Cardiac muscle cell (in vitro differentiated cells and primary cell): ENCODE measurements at regions not wholly inside any gene's neighbourhood (a gene's known extent, or its start where the extent isn't known, plus 50 kb on each side); places are given as distances from the start of the nearest gene placed in this dataset.
A peak's percentile ranks its signal among the peaks of the same experiment; 100 is the strongest.

Source experiments
- DNase-seq, 2 donors: peaks; one replicate each; pipeline versions ENCODE4 v3.0.0 to v3.0.0-alpha.2; 2010 to 2017; ENCODE audit warnings: low read depth in 1 of 2, low spot score in 1 of 2
- H3K27ac ChIP-seq: fragments of 200-600 bp; sonication (generic); 2 replicates; pipeline ENCODE4 v1.5.1; 2016
- H3K27me3 ChIP-seq: fragments of 200-600 bp; sonication (generic); 2 replicates; pipeline ENCODE4 v1.6.0; 2016; ENCODE audit warnings: control low read depth
- H3K36me3 ChIP-seq: fragments of 200-600 bp; sonication (generic); 2 replicates; pipeline ENCODE4 v1.5.1; 2016; ENCODE audit warnings: control low read depth
- H3K4me1 ChIP-seq: fragments of 200-600 bp; sonication (generic); 2 replicates; pipeline ENCODE4 v1.8.1; 2017; ENCODE audit warnings: low read depth, mild to moderate bottlenecking, mixed run types
- H3K4me3 ChIP-seq: fragments of 200-600 bp; sonication (generic); 2 replicates; pipeline ENCODE4 v1.5.1; 2016; ENCODE audit warnings: mild to moderate bottlenecking
- H3K9me3 ChIP-seq: fragments of 200-600 bp; sonication (generic); 2 replicates; pipeline ENCODE4 v1.5.1; 2017; ENCODE audit warnings: low read depth, mild to moderate bottlenecking, control low read depth
- TF ChIP-seq, protein P1 (sequence below): IDR thresholded peaks from 2 replicates; pipeline ENCODE4 v1.5.1; 2012; ENCODE audit warnings: low read depth, mild to moderate bottlenecking, low read length

GRCh38 chr4:111839141-111839540, 306.1 kb upstream of the FAM241A start:
- DNase-seq, result no peak
- H3K9me3 ChIP-seq, result no peaks in the 10 kb centered on the region
- TF ChIP-seq, protein P1, sequence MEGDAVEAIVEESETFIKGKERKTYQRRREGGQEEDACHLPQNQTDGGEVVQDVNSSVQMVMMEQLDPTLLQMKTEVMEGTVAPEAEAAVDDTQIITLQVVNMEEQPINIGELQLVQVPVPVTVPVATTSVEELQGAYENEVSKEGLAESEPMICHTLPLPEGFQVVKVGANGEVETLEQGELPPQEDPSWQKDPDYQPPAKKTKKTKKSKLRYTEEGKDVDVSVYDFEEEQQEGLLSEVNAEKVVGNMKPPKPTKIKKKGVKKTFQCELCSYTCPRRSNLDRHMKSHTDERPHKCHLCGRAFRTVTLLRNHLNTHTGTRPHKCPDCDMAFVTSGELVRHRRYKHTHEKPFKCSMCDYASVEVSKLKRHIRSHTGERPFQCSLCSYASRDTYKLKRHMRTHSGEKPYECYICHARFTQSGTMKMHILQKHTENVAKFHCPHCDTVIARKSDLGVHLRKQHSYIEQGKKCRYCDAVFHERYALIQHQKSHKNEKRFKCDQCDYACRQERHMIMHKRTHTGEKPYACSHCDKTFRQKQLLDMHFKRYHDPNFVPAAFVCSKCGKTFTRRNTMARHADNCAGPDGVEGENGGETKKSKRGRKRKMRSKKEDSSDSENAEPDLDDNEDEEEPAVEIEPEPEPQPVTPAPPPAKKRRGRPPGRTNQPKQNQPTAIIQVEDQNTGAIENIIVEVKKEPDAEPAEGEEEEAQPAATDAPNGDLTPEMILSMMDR, result no peak

DNA sequence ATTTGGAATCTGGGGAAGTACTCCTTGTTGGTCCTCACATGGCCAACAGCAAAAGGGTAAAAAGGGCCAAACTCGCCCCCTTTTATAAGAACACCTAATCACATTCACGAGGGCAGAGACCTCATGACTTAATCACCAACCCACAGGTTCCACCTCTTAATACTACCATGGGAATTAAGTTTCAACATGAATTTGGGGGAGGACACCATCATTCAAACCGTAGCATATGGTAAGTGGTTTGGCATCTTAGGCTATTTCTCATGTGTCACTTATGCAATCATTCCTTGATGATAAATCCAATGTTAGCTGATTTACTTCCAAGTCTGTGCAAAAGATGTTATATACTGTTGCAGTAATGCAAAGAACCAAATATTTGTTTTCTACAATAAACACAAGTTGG, 302.9 kb upstream of the FAM241A start:
- no peak for DNase-seq
- no peaks in the 10 kb centered on the region for H3K27me3 ChIP-seq
- no peak overlapping the region for H3K4me3 ChIP-seq
- no peaks in the 10 kb centered on the region for H3K9me3 ChIP-seq
- H3K36me3 ChIP-seq, result no peaks in the 10 kb centered on the region
- TF ChIP-seq, protein P1, result no peak
- no peaks in the 10 kb centered on the region for H3K4me1 ChIP-seq
- H3K27ac ChIP-seq, result no peak overlapping the region

More at GRCh38 chr4:111839141-111839540, 306.1 kb upstream of the FAM241A start:
- Histone ChIP-seq H3K4me1 (no peaks in the 10 kb centered on the region), H3K27ac (no peak overlapping the region), H3K4me3 (no peak overlapping the region), H3K36me3 (no peaks in the 10 kb centered on the region), H3K27me3 (no peaks in the 10 kb centered on the region)

- DNase-seq, result peak in 1 of 2 donors; percentile 2
- H3K36me3 ChIP-seq, result no peaks in the 10 kb centered on the region
These were observed 297.8 kb upstream of the FAM241A start for GRCh38 chr4:111847296-111848008.

GRCh38 chr4:111849746-111850284, 295.4 kb upstream of the FAM241A start:
- DNase-seq, result no peak

More at GRCh38 chr4:111847296-111848008, 297.8 kb upstream of the FAM241A start:
- no peak overlapping the region for H3K4me3 ChIP-seq
- no peaks in the 10 kb centered on the region for H3K4me1 ChIP-seq
- no peaks in the 10 kb centered on the region for H3K9me3 ChIP-seq
- TF ChIP-seq, protein P1, result no peak
- H3K27me3 ChIP-seq, result no peaks in the 10 kb centered on the region
- H3K27ac ChIP-seq, result no peak overlapping the region

DNA sequence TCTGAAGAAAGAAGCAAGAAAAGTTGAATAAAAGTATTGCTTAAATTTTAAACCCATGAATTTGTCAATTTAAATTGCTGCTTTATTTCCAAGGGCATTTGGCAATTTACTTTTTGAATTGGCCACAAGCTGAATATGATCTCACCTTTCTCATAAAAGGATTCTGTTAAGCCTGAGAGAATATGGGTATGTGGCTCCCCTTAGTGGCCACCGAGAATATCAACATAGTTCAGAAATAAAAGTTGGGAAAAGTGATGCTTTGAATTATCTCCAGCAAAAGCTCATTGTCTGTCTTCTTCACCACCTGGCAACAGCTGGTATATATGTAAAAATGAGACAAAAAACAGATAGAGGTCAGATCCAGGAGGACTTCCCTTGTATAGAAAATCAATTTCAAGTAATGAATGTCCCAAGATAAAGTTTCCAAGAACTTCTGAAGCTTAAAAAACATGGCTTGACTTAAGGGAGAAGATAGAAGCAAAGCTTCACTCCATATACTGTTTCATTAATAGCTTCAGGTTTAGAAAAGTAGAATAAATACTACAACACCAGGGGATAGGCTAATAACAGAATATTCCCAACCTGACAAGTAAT, 290.7 kb upstream of the FAM241A start:
- TF ChIP-seq, protein P1, result peak; percentile 64
- peak; percentile 51 to 59 for DNase-seq
- H3K27ac ChIP-seq, result no peak overlapping the region
- H3K36me3 ChIP-seq, result no peaks in the 10 kb centered on the region
- no peaks in the 10 kb centered on the region for H3K9me3 ChIP-seq
- H3K27me3 ChIP-seq, result no peaks in the 10 kb centered on the region
- H3K4me1 ChIP-seq, result peaks cover 9% of the 10 kb centered on the region
- no peak overlapping the region for H3K4me3 ChIP-seq

More at GRCh38 chr4:111849746-111850284, 295.4 kb upstream of the FAM241A start:
- Histone ChIP-seq H3K9me3 (no peaks in the 10 kb centered on the region), H3K4me3 (no peak overlapping the region), H3K4me1 (peaks cover 9% of the 10 kb centered on the region), H3K36me3 (no peaks in the 10 kb centered on the region), H3K27me3 (no peaks in the 10 kb centered on the region), H3K27ac (no peak overlapping the region)
- TF ChIP-seq, protein P1, result no peak
